OCI-LY7 (cell line): ENCODE measurements at regions not wholly inside any gene's neighbourhood (a gene's known extent, or its start where the extent isn't known, plus 50 kb on each side); places are given as distances from the start of the nearest gene placed in this dataset.

ENCODE experiments used
- CTCF ChIP-seq: fragments of 200-600 bp; sonication (generic); conservative IDR thresholded peaks from 2 replicates; pipeline ENCODE4 v1.5.1; 2014; ENCODE audit warnings: mild to moderate bottlenecking, antibody characterized with exemption, low read length, moderate library complexity, mixed read lengths
- EZH2phosphoT487 ChIP-seq: fragments of 200-600 bp; sonication (generic); IDR thresholded peaks from 2 replicates; pipeline ENCODE4 v1.6.1; 2018; ENCODE audit warnings: low read depth, borderline replicate concordance, mild to moderate bottlenecking, mixed run types, antibody characterized with exemption, low read length, moderate library complexity, mixed read lengths

GRCh38 chr3:72549761-72550581 is 298.3 kb downstream of the SHQ1 start:
- TF ChIP-seq CTCF (no peak), EZH2phosphoT487 (no peak)
